ENCODE measurements at regions not wholly inside any gene's neighbourhood (a gene's known extent, or its start where the extent isn't known, plus 50 kb on each side); places are given as distances from the start of the nearest gene placed in this dataset.

GRCh38 chr13:31670831-31671617 is 68.3 kb upstream of the RXFP2 start:
- Histone ChIP-seq H3K79me2 (ENCODE audit: control insufficient read depth, insufficient read depth, low read length) (no peaks in the 10 kb centered on the region), H3K9me3 (ENCODE audit: control insufficient read depth, insufficient read depth, low read depth, low read length) (no peaks in the 10 kb centered on the region), H4K20me1 (ENCODE audit: control insufficient read depth, extremely low read depth, insufficient read depth, low read length) (no peaks in the 10 kb centered on the region), H3K27me3 (ENCODE audit: control insufficient read depth, insufficient read depth, low read length) (no peaks in the 10 kb centered on the region), H2AFZ (ENCODE audit: low read length) (no peak overlapping the region), H3K27ac (ENCODE audit: insufficient read depth, low read length) (no peak overlapping the region), H3K4me3 (replicated peaks in 1 of 4; ENCODE audit: control extremely low read depth in 1 of 4, insufficient read depth in 1 of 4, low read depth in 3 of 4, low read length in 4 of 4) (no peak overlapping the region), H3K4me1 (ENCODE audit: control insufficient read depth, extremely low read depth, insufficient read depth, low read length) (no peaks in the 10 kb centered on the region), H3K4me2 (ENCODE audit: extremely low read depth, insufficient read depth, low read length) (no peak overlapping the region), H3K9ac (ENCODE audit: insufficient read depth, low read length) (no peak overlapping the region), H3K36me3 (ENCODE audit: control insufficient read depth, insufficient read depth, low read length) (no peaks in the 10 kb centered on the region)
- peak in 1 of 2 donors; percentile 28 for DNase-seq (ENCODE audit: low read depth in 2 of 2)
- no peak for TF ChIP-seq CTCF (conservative IDR thresholded peaks at IDR 0.05 in 1 of 2, IDR thresholded peaks at IDR 0.05 in 1 of 2; ENCODE audit: low read depth in 1 of 2, low read length in 2 of 2)
- TF ChIP-seq EZH2 (IDR thresholded peaks at IDR 0.05; ENCODE audit: low read length, missing control alignments), result no peak

DNA sequence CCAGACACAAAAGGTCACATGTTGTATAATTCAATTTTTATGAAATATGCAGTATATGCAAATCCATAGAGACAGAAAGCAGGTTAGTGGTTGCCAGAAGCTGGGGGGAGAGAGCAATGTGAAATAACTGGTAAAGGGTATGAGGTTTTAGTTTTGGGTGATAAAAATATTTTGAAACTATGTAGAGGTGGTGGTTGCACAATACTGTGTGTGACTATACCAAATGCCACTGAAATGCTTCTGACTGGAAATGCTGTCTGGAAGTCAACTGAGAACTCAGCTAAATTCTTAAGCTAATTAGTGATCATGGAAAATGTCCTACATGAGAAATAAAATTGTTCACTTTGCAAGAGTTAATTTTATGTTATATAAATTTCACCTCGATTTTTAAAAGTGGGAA is 65.3 kb upstream of the RXFP2 start:
- Histone ChIP-seq H4K20me1 (ENCODE audit: control insufficient read depth, extremely low read depth, insufficient read depth, low read length) (no peaks in the 10 kb centered on the region), H3K27ac (ENCODE audit: insufficient read depth, low read length) (no peak overlapping the region)

GRCh38 chr13:31675440-31675953 is 63.8 kb upstream of the RXFP2 start:
- H3K9ac ChIP-seq (ENCODE audit: insufficient read depth, low read length), result no peak overlapping the region
- H3K27me3 ChIP-seq (ENCODE audit: control insufficient read depth, insufficient read depth, low read length), result no peaks in the 10 kb centered on the region
- no peak overlapping the region for H3K4me2 ChIP-seq (ENCODE audit: extremely low read depth, insufficient read depth, low read length)
- H3K79me2 ChIP-seq (ENCODE audit: control insufficient read depth, insufficient read depth, low read length), result no peaks in the 10 kb centered on the region
- no peaks in the 10 kb centered on the region for H3K9me3 ChIP-seq (ENCODE audit: control insufficient read depth, insufficient read depth, low read depth, low read length)
- DNase-seq (ENCODE audit: low read depth in 2 of 2), result peak; percentile 15 to 31
- no peaks in the 10 kb centered on the region for H3K36me3 ChIP-seq (ENCODE audit: control insufficient read depth, insufficient read depth, low read length)
- H3K4me1 ChIP-seq (ENCODE audit: control insufficient read depth, extremely low read depth, insufficient read depth, low read length), result no peaks in the 10 kb centered on the region
- H4K20me1 ChIP-seq (ENCODE audit: control insufficient read depth, extremely low read depth, insufficient read depth, low read length), result no peaks in the 10 kb centered on the region
- H3K27ac ChIP-seq (ENCODE audit: insufficient read depth, low read length), result no peak overlapping the region
- H3K4me3 ChIP-seq (replicated peaks in 1 of 4; ENCODE audit: control extremely low read depth in 1 of 4, insufficient read depth in 1 of 4, low read depth in 3 of 4, low read length in 4 of 4), result no peak overlapping the region
- TF ChIP-seq EZH2 (IDR thresholded peaks at IDR 0.05; ENCODE audit: low read length, missing control alignments), result no peak
- H2AFZ ChIP-seq (ENCODE audit: low read length), result no peak overlapping the region

More for the DNA sequence above, 65.3 kb upstream of the RXFP2 start:
- Histone ChIP-seq H3K4me1 (ENCODE audit: control insufficient read depth, extremely low read depth, insufficient read depth, low read length) (no peaks in the 10 kb centered on the region), H3K36me3 (ENCODE audit: control insufficient read depth, insufficient read depth, low read length) (no peaks in the 10 kb centered on the region), H3K9ac (ENCODE audit: insufficient read depth, low read length) (no peak overlapping the region), H3K9me3 (ENCODE audit: control insufficient read depth, insufficient read depth, low read depth, low read length) (no peaks in the 10 kb centered on the region), H3K27me3 (ENCODE audit: control insufficient read depth, insufficient read depth, low read length) (no peaks in the 10 kb centered on the region), H2AFZ (ENCODE audit: low read length) (no peak overlapping the region), H3K4me3 (replicated peaks in 1 of 4; ENCODE audit: control extremely low read depth in 1 of 4, insufficient read depth in 1 of 4, low read depth in 3 of 4, low read length in 4 of 4) (no peak overlapping the region), H3K79me2 (ENCODE audit: control insufficient read depth, insufficient read depth, low read length) (no peaks in the 10 kb centered on the region), H3K4me2 (ENCODE audit: extremely low read depth, insufficient read depth, low read length) (no peak overlapping the region)
- TF ChIP-seq CTCF (conservative IDR thresholded peaks at IDR 0.05 in 1 of 2, IDR thresholded peaks at IDR 0.05 in 1 of 2; ENCODE audit: low read depth in 1 of 2, low read length in 2 of 2) (no peak), EZH2 (IDR thresholded peaks at IDR 0.05; ENCODE audit: low read length, missing control alignments) (no peak)
- peak in 1 of 2 donors; percentile 13 for DNase-seq (ENCODE audit: low read depth in 2 of 2)

Data from fibroblast of lung (primary cell).